ENCODE measurements at regions not wholly inside any gene's neighbourhood (a gene's known extent, or its start where the extent isn't known, plus 50 kb on each side); places are given as distances from the start of the nearest gene placed in this dataset.

DNA sequence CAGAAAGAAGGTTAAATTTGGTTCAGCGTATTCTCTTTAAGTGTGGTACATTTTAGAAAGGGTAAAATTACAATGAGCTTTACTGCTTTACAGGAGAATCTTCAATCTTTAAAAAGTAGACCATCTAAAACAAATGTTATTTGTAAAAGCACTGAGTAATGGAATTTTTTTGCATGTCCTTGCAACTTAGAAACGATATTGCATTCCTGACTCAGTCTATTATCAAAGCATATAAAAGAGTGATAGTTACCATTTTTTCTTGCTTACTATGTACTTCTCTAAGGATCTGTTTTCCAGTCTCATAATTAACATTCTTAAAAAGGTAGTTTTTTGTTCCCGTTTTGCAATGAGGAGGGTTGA is 55.5 kb upstream of the TNFAIP8 start (continued):
- TF ChIP-seq ZNF331 (CRISPR knock-in tag; IDR thresholded peaks at IDR 0.05; ENCODE audit: low read depth) (no peak), POLR2AphosphoS5 (IDR thresholded peaks at IDR 0.05; ENCODE audit: low read depth) (no peak), CREB1 (CRISPR knock-in tag; IDR thresholded peaks at IDR 0.05; ENCODE audit: low read depth) (no peak), EZH2 (IDR thresholded peaks at IDR 0.05; ENCODE audit: low read depth, unreplicated experiment) (no peak)
- TF ChIP-seq, protein P1, sequence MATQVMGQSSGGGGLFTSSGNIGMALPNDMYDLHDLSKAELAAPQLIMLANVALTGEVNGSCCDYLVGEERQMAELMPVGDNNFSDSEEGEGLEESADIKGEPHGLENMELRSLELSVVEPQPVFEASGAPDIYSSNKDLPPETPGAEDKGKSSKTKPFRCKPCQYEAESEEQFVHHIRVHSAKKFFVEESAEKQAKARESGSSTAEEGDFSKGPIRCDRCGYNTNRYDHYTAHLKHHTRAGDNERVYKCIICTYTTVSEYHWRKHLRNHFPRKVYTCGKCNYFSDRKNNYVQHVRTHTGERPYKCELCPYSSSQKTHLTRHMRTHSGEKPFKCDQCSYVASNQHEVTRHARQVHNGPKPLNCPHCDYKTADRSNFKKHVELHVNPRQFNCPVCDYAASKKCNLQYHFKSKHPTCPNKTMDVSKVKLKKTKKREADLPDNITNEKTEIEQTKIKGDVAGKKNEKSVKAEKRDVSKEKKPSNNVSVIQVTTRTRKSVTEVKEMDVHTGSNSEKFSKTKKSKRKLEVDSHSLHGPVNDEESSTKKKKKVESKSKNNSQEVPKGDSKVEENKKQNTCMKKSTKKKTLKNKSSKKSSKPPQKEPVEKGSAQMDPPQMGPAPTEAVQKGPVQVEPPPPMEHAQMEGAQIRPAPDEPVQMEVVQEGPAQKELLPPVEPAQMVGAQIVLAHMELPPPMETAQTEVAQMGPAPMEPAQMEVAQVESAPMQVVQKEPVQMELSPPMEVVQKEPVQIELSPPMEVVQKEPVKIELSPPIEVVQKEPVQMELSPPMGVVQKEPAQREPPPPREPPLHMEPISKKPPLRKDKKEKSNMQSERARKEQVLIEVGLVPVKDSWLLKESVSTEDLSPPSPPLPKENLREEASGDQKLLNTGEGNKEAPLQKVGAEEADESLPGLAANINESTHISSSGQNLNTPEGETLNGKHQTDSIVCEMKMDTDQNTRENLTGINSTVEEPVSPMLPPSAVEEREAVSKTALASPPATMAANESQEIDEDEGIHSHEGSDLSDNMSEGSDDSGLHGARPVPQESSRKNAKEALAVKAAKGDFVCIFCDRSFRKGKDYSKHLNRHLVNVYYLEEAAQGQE (IDR thresholded peaks at IDR 0.05; ENCODE audit: unreplicated experiment): no peak

DNA sequence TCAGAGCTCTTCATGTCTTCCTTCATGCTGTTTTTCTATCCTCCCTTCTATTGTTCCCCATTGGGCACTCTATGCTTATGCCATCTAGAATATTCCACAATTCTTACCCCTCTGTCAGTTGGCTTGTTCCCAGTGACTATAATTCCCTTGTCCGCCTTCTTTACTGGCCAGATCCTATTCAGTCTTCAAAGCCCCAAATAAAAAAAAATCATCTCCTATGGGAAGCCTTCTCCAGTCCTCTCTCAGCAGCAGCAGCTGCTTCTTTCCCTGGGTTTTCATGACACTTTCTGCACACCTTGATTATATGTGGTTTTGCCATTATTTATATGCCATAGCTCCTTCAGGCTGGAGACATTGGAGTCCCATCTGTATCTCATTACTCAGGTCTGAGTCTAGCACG is 54.6 kb upstream of the TNFAIP8 start:
- Histone ChIP-seq H3F3A (replicated peaks; ENCODE audit: low read depth) (no peaks in the 10 kb centered on the region), H2AFZ (no peak overlapping the region), H3K9me2 (ENCODE audit: insufficient read depth) (no peaks in the 10 kb centered on the region), H3K4me3 (no peak overlapping the region), H3K27me3 (ENCODE audit: insufficient read depth) (no peaks in the 10 kb centered on the region), H3K36me3 (ENCODE audit: insufficient read depth) (no peaks in the 10 kb centered on the region; the same call in 1 of the 2 replicates), H3K4me1 (ENCODE audit: insufficient read depth) (no peaks in the 10 kb centered on the region; the same call in 1 of the 2 replicates), H3K79me2 (replicated peaks; ENCODE audit: insufficient read depth) (no peaks in the 10 kb centered on the region), H4K20me1 (replicated peaks; ENCODE audit: insufficient read depth) (no peaks in the 10 kb centered on the region), H3K4me2 (no peak overlapping the region), H3K27ac (ENCODE audit: low read depth) (no peak overlapping the region)
- ATAC-seq (no peak), DNase-seq (ENCODE audit: low spot score) (no peak)
- TF ChIP-seq ZNF114 (CRISPR knock-in tag; IDR thresholded peaks at IDR 0.05): no peak
- H3K9me3 Mint-ChIP-seq: peaks cover 28% of the 10 kb centered on the region
- peaks cover 25% of the 10 kb centered on the region for H3K36me3 Mint-ChIP-seq (ENCODE audit: low read depth)
- H3K4me3 Mint-ChIP-seq: no peak overlapping the region
- peaks cover 10% of the 10 kb centered on the region; the same call in 2 of the 3 replicates for H3K4me1 Mint-ChIP-seq
- H3K27ac Mint-ChIP-seq: no peak overlapping the region
- peaks cover 1% of the 10 kb centered on the region for H3K27me3 Mint-ChIP-seq (ENCODE audit: insufficient read depth, low read depth, poor library complexity)

DNA sequence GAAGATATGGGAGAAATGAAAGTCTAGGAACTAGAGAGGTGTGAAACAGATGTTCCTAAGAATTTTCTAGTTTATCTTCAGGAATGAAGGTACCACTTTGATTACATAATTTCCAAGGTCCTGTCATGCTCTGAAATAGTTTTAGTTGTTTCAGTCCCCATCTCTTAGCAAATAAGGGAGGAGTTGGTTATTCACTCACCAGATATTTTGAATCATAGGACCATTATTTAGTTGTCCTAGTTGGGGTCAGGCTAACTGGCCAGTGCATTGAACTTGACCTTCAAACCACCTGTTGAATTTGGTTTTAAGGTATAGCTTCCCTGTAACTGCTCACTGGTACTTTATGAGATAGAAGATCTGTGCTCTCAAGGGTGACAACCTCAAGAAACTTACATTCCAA is 53.9 kb upstream of the TNFAIP8 start:
- no peaks in the 10 kb centered on the region for H3K9me2 ChIP-seq (ENCODE audit: insufficient read depth)
- H3K4me1 Mint-ChIP-seq: peaks cover 10% of the 10 kb centered on the region; the same call in 2 of the 3 replicates
- H3K27me3 ChIP-seq (ENCODE audit: insufficient read depth): no peaks in the 10 kb centered on the region
- H2AFZ ChIP-seq: no peak overlapping the region
- no peak overlapping the region for H3K4me3 Mint-ChIP-seq
- H3K36me3 Mint-ChIP-seq (ENCODE audit: low read depth): peaks cover 25% of the 10 kb centered on the region
- peaks cover 28% of the 10 kb centered on the region for H3K9me3 Mint-ChIP-seq
- DNase-seq (ENCODE audit: low spot score) (no peak), ATAC-seq (no peak)
- H3F3A ChIP-seq (replicated peaks; ENCODE audit: low read depth): no peaks in the 10 kb centered on the region
- H3K27ac ChIP-seq (ENCODE audit: low read depth): no peak overlapping the region
- no peaks in the 10 kb centered on the region for H3K79me2 ChIP-seq (replicated peaks; ENCODE audit: insufficient read depth)
- H3K27ac Mint-ChIP-seq: no peak overlapping the region
- no peak overlapping the region for H3K4me2 ChIP-seq
- H4K20me1 ChIP-seq (replicated peaks; ENCODE audit: insufficient read depth): no peaks in the 10 kb centered on the region
- no peaks in the 10 kb centered on the region; the same call in 1 of the 2 replicates for H3K4me1 ChIP-seq (ENCODE audit: insufficient read depth)
- peaks cover 1% of the 10 kb centered on the region for H3K27me3 Mint-ChIP-seq (ENCODE audit: insufficient read depth, low read depth, poor library complexity)
- H3K4me3 ChIP-seq: no peak overlapping the region
- H3K36me3 ChIP-seq (ENCODE audit: insufficient read depth): no peaks in the 10 kb centered on the region; the same call in 1 of the 2 replicates
- TF ChIP-seq ZNF331 (CRISPR knock-in tag; IDR thresholded peaks at IDR 0.05; ENCODE audit: low read depth) (no peak), STAT1 (IDR thresholded peaks at IDR 0.05; ENCODE audit: unreplicated experiment) (no peak), EZH2 (IDR thresholded peaks at IDR 0.05; ENCODE audit: low read depth, unreplicated experiment) (no peak), EZH2phosphoT487 (IDR thresholded peaks at IDR 0.05; ENCODE audit: unreplicated experiment) (no peak), CREB1 (CRISPR knock-in tag; IDR thresholded peaks at IDR 0.05; ENCODE audit: low read depth) (no peak), ZNF114 (CRISPR knock-in tag; IDR thresholded peaks at IDR 0.05) (no peak)
- TF ChIP-seq, protein P2, sequence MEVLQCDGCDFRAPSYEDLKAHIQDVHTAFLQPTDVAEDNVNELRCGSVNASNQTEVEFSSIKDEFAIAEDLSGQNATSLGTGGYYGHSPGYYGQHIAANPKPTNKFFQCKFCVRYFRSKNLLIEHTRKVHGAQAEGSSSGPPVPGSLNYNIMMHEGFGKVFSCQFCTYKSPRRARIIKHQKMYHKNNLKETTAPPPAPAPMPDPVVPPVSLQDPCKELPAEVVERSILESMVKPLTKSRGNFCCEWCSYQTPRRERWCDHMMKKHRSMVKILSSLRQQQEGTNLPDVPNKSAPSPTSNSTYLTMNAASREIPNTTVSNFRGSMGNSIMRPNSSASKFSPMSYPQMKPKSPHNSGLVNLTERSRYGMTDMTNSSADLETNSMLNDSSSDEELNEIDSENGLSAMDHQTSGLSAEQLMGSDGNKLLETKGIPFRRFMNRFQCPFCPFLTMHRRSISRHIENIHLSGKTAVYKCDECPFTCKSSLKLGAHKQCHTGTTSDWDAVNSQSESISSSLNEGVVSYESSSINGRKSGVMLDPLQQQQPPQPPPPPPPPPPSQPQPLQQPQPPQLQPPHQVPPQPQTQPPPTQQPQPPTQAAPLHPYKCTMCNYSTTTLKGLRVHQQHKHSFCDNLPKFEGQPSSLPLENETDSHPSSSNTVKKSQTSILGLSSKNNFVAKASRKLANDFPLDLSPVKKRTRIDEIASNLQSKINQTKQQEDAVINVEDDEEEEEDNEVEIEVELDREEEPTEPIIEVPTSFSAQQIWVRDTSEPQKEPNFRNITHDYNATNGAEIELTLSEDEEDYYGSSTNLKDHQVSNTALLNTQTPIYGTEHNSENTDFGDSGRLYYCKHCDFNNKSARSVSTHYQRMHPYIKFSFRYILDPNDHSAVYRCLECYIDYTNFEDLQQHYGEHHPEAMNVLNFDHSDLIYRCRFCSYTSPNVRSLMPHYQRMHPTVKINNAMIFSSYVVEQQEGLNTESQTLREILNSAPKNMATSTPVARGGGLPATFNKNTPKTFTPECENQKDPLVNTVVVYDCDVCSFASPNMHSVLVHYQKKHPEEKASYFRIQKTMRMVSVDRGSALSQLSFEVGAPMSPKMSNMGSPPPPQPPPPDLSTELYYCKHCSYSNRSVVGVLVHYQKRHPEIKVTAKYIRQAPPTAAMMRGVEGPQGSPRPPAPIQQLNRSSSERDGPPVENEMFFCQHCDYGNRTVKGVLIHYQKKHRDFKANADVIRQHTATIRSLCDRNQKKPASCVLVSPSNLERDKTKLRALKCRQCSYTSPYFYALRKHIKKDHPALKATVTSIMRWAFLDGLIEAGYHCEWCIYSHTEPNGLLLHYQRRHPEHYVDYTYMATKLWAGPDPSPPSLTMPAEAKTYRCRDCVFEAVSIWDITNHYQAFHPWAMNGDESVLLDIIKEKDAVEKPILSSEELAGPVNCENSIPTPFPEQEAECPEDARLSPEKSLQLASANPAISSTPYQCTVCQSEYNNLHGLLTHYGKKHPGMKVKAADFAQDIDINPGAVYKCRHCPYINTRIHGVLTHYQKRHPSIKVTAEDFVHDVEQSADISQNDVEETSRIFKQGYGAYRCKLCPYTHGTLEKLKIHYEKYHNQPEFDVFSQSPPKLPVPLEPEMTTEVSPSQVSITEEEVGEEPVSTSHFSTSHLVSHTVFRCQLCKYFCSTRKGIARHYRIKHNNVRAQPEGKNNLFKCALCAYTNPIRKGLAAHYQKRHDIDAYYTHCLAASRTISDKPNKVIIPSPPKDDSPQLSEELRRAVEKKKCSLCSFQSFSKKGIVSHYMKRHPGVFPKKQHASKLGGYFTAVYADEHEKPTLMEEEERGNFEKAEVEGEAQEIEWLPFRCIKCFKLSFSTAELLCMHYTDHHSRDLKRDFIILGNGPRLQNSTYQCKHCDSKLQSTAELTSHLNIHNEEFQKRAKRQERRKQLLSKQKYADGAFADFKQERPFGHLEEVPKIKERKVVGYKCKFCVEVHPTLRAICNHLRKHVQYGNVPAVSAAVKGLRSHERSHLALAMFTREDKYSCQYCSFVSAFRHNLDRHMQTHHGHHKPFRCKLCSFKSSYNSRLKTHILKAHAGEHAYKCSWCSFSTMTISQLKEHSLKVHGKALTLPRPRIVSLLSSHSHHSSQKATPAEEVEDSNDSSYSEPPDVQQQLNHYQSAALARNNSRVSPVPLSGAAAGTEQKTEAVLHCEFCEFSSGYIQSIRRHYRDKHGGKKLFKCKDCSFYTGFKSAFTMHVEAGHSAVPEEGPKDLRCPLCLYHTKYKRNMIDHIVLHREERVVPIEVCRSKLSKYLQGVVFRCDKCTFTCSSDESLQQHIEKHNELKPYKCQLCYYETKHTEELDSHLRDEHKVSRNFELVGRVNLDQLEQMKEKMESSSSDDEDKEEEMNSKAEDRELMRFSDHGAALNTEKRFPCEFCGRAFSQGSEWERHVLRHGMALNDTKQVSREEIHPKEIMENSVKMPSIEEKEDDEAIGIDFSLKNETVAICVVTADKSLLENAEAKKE (CRISPR knock-in tag; IDR thresholded peaks at IDR 0.05): no peak
- TF ChIP-seq, protein P3, sequence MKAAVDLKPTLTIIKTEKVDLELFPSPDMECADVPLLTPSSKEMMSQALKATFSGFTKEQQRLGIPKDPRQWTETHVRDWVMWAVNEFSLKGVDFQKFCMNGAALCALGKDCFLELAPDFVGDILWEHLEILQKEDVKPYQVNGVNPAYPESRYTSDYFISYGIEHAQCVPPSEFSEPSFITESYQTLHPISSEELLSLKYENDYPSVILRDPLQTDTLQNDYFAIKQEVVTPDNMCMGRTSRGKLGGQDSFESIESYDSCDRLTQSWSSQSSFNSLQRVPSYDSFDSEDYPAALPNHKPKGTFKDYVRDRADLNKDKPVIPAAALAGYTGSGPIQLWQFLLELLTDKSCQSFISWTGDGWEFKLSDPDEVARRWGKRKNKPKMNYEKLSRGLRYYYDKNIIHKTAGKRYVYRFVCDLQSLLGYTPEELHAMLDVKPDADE (IDR thresholded peaks at IDR 0.05): no peak
